ENCODE measurements at regions not wholly inside any gene's neighbourhood (a gene's known extent, or its start where the extent isn't known, plus 50 kb on each side); places are given as distances from the start of the nearest gene placed in this dataset.

DNA sequence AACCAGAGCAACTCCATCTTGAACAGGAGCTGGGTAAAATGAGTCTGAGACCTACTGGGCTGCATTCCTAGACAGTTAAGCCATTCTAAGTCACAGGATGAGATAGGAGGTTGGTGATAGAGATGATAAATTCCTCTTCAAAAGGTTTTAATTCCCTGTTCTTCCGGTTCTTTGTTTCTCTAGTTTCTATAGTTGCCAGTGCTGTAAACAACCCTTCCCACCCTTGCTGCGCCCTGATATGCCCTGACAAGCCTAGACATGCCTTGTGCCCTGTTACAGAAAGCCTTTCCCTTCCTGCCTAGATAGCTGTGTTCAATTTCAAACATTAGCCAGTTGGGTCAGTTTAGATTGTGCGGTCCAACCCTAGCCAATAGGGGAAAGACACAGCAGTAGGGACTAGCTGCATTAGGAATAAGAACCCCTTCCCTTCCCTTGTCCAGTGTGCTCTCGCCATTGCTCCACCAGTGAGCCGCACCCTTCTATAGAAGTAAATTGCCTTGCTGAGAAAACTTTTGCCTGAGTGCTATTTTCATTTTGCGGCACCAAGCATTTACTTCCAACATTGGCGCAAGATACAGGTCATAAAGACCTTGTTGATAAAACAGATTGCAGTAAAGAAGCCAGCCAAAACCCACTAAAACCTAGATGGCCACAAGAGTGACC, 52.5 kb upstream of the CCN2 start:
- TF ChIP-seq, protein P1, sequence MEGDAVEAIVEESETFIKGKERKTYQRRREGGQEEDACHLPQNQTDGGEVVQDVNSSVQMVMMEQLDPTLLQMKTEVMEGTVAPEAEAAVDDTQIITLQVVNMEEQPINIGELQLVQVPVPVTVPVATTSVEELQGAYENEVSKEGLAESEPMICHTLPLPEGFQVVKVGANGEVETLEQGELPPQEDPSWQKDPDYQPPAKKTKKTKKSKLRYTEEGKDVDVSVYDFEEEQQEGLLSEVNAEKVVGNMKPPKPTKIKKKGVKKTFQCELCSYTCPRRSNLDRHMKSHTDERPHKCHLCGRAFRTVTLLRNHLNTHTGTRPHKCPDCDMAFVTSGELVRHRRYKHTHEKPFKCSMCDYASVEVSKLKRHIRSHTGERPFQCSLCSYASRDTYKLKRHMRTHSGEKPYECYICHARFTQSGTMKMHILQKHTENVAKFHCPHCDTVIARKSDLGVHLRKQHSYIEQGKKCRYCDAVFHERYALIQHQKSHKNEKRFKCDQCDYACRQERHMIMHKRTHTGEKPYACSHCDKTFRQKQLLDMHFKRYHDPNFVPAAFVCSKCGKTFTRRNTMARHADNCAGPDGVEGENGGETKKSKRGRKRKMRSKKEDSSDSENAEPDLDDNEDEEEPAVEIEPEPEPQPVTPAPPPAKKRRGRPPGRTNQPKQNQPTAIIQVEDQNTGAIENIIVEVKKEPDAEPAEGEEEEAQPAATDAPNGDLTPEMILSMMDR (conservative IDR thresholded peaks at IDR 0.05), result no peak

More for the DNA sequence above, 52.5 kb upstream of the CCN2 start:
- H3K27ac ChIP-seq, result no peak overlapping the region

Measured in VCaP (cell line).